NCI-H2171 (cell line): ENCODE measurements at regions not wholly inside any gene's neighbourhood (a gene's known extent, or its start where the extent isn't known, plus 50 kb on each side); places are given as distances from the start of the nearest gene placed in this dataset.

Source experiments
- DNase-seq: peaks from one replicate; lab custom pipeline; 2025; lab: John Stamatoyannopoulos, UW

GRCh38 chr22:27292542-27293299 is 508.8 kb downstream of the MN1 start:
- no peak for DNase-seq

- no peak for DNase-seq
Observed at GRCh38 chr22:27293721-27294445, 507.7 kb downstream of the MN1 start.

GRCh38 chr22:27295040-27295439 is 506.5 kb downstream of the MN1 start:
- no peak for DNase-seq

DNA sequence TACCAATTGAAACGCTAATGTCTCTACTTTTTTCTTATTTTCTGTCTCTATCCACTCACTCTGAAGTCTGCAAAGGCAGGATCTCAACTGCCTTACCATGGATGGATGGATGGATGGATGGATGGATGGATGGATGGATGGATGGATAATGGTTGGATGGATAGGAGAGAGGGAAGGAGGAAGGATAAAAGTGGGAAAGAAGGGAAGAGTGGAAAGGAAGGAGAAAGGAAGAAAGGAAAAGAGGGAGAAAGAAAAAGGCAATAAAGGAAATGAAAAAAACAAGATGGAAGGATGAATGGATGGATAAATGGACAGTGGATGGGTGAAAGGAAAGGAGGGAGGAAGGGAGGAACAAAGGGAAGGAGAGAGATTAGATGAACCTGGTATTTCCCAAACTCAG is 506.0 kb downstream of the MN1 start:
- DNase-seq, result no peak

- DNase-seq, result no peak
Observed at GRCh38 chr22:27296091-27296675, 505.4 kb downstream of the MN1 start.

- no peak for DNase-seq
Observed at GRCh38 chr22:27297125-27297524, 504.4 kb downstream of the MN1 start.

DNA sequence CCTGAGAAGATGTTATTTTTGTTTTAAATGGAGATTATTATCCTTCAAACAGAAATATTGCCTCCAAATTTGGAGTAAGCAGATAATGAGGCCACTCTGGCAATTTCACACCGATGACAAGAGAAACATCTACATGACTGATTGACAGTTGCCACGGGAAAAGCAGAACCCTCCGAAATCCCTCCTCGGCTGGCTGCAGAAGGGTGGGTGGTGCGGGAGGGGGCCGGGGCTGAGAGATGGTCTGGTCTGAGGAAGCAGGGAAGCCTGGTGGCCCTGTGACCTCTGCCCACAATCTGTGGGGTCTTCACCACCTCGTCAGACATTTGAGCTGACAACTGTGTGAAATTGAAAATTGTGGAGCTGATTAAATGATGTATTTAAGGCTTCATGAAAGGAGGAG is 503.2 kb downstream of the MN1 start:
- DNase-seq, result no peak

DNA sequence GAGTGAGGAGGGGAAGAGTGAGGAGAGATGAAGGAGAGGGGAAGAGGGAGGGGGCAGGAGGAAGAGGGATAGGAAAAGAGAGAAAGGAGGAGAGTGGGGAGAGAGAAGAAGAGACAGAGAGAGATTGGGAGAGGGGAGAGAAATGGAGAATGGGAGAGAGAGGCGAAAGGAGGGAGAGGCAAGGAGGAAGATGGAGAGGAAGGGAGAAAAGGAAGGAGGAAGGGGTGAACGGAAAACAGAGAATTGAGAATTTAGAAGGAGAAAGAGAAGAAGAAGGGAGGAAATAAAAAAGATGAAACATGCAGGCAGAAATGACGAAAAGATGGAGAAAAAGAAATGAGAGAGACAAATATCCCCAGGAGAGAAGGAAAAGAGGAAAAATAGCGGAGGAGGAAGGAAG is 502.8 kb downstream of the MN1 start:
- no peak for DNase-seq

DNA sequence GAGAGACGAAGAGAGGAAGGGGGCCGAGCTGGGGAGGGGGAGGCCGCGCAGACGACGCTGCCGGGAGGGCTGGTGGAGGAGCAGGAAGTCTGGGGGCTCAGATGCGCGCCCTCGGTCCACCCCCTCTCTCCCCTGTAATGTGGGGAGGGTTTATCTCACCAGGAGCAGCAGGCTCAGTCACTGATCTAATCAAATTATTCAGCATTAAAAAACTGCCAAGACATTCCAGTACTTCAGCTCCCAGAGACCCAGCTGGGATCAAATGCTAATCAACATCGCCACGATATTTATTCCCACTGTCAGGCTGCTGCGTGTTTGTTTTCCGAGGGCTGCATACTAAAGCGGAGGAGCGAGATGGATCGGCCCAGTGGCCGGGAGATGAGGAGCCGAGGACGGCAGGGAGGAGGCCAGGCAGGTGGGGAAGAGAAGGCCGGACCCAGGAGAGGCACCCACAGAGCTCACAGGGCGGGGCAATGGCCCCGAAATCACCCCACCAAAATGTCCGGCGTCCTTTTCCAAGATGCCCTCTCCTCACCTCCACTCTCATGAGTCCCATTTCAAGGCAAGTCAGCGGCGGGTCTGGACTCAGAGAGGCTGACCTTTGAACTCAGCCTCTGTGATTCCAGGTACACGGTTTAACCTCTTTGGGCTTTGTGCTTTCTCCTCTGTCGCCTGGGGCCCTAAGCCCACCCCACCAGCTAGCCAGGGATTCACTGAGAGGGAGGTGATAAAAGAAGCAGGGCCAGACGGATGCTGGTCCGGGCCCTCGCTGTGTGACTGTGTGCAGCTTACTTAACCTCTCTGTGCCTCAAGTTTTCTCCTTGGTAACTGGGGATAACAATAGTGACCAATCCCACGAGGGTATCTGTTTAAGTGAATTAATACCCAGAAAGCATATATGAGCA is 502.1 kb downstream of the MN1 start:
- DNase-seq, result no peak

GRCh38 chr22:27300536-27301285 is 500.8 kb downstream of the MN1 start:
- no peak for DNase-seq

- DNase-seq, result no peak
Observed at GRCh38 chr22:27302501-27302900, 499.1 kb downstream of the MN1 start.

DNA sequence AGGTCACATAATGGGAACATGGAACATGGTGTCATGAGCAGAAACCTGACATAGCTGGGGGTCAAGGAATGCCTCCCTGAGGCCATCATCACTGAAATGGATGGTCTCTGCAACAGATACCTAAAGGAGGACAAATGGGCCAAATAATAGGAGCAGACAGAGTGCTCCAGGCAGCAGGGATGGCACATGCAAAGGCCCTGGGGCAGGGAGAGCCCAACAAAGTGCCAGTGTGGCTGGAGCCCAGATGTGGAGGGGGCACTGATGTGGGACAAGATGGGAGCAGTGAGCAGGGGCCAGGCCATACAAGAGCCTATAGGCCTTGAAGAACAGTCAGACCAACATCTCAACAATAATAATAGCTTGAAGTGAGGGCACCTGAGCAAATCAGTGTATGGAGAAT is 497.8 kb downstream of the MN1 start:
- DNase-seq, result no peak

- DNase-seq, result no peak
Observed at GRCh38 chr22:27306771-27307170, 494.8 kb downstream of the MN1 start.

DNA sequence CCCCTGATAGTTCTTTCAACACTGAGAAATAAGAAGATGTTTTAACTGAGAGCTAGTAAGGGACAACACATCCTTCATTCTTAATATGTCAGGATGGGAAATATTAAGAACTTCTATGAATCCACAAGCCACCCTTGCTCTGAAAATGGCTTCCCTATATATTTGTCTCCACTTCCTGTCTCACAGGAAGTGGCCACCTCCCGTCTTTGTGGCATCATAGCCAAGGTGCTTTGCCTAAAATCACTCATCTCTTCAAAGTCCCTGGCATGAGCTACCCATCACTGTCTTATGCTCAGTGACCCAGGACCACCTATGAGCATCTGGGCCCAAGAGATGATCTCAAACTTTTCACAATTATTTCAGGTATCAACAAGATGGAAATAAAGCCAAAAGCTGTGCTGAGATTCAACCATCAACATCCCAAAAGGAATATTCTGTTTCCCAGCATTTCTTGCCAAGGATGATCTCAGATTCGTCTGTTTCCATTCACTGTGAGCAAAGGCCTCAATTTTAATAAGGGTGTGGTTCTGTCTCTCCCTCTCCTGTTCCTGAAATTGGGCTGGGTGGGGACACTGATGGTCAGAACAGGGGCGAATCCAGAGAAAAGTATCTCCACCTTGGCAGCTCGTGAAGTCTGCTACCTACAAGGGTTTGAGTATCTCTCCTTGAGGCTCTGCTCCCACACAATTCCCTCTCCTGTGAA is 493.9 kb downstream of the MN1 start:
- no peak for DNase-seq

GRCh38 chr22:27308513-27308912 is 493.0 kb downstream of the MN1 start:
- DNase-seq, result no peak

DNA sequence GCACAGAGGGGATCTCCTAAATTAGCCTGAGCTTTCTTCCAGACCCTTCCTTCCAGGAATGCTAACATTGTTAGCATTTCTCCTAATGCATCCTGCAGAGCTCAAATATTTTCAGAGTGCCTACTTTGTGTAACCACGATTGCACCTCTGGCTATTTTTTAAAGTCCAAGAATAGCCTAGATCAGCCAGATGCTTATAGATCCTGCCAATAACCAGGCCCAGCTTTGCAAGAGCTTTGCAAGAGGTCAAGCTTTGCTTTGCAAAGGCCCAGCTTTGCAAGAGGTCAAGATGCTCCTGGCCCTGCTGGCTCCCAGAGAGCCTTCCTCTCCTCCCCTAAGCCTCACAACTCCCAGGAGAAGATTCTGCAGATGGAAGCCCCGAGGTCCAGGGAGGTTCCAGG is 491.9 kb downstream of the MN1 start:
- DNase-seq, result no peak

- DNase-seq, result no peak
Observed at GRCh38 chr22:27310966-27311697, 490.4 kb downstream of the MN1 start.

GRCh38 chr22:27311698-27312550 is 489.6 kb downstream of the MN1 start:
- DNase-seq, result no peak

GRCh38 chr22:27312565-27312964 is 489.0 kb downstream of the MN1 start:
- DNase-seq, result no peak
